Activated T-helper 17 cell treated with anti-CD3 and anti-CD28 coated beads, Interleukin-2, amount 50 U/mL, for 72 hours (primary cell): ENCODE measurements at regions not wholly inside any gene's neighbourhood (a gene's known extent, or its start where the extent isn't known, plus 50 kb on each side); places are given as distances from the start of the nearest gene placed in this dataset.

ENCODE experiments used
- ATAC-seq: fragments of 150-1000 bp; cut with Tn5 transposase; replicated peaks from 2 replicates; pipeline ENCODE4 v1.10.0; 2021; ENCODE audit warnings: mild to moderate bottlenecking, moderate library complexity
- H3K27ac Mint-ChIP-seq: one replicate; pipeline ENCODE4 v1.8.0; 2022; ENCODE audit warnings: mixed read lengths
- H3K27me3 Mint-ChIP-seq: one replicate; pipeline ENCODE4 v1.8.0; 2022; ENCODE audit warnings: mixed read lengths
- H3K36me3 Mint-ChIP-seq: one replicate; pipeline ENCODE4 v1.8.0; 2022; ENCODE audit warnings: low read depth, mild to moderate bottlenecking, mixed read lengths
- H3K4me1 Mint-ChIP-seq: one replicate; pipeline ENCODE4 v1.8.0; 2022; ENCODE audit warnings: mixed read lengths
- H3K4me3 Mint-ChIP-seq: one replicate; pipeline ENCODE4 v1.8.0; 2022; ENCODE audit warnings: mild to moderate bottlenecking, mixed read lengths
- H3K9me3 Mint-ChIP-seq: one replicate; pipeline ENCODE4 v1.8.0; 2022; ENCODE audit warnings: mixed read lengths

DNA sequence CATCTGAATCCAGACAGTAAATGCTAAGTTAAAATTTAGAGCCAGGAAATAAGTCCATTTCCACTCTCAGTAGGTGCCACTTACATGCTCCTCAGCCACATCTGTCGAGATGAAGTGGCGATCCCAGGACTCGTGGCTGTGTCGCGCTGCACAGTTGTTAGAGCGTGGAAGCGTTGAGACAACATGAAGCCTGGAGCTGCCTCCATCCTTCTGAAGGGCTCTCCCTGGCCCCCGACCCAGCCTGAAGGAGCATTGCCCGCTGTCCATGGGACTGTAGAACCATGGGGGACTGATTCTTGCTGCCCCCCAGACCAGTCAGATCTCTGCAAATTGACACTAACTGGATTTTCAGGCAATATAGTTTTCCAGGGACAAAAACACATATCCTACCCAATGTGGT is 58.9 kb downstream of the IRX1 start:
- Mint-ChIP-seq H3K36me3 (no peaks in the 10 kb centered on the region), H3K4me1 (no peaks in the 10 kb centered on the region)

DNA sequence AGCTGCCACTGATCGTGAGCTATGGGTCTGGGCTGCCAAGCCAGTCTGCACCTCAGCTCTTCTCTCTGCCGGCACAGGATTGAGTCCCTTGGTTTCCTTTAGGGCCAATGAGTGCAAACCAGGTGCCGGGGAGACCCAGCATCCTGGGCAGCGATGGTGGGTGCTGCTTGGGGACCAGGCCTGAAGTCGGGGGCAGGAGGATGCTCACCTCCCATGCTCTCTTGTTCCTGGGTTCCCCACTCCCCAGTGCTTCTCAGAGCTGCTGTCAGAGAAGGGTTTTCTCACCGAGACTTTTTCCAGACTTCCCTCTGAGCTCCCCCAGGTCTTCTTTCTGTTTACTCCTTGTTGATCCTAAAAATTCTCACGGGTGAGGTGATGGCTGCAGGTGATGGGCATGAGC is 61.2 kb downstream of the IRX1 start:
- no peaks in the 10 kb centered on the region for H3K4me1 Mint-ChIP-seq
- H3K4me3 Mint-ChIP-seq = no peak overlapping the region
- ATAC-seq = no peak
- H3K36me3 Mint-ChIP-seq = no peaks in the 10 kb centered on the region
- H3K27ac Mint-ChIP-seq = no peak overlapping the region
- no peaks in the 10 kb centered on the region for H3K27me3 Mint-ChIP-seq
- H3K9me3 Mint-ChIP-seq = peaks cover 7% of the 10 kb centered on the region

More for the DNA sequence above, 58.9 kb downstream of the IRX1 start:
- no peak for ATAC-seq
- Mint-ChIP-seq H3K4me3 (no peak overlapping the region), H3K27me3 (no peaks in the 10 kb centered on the region), H3K9me3 (peaks cover 7% of the 10 kb centered on the region), H3K27ac (no peak overlapping the region)

DNA sequence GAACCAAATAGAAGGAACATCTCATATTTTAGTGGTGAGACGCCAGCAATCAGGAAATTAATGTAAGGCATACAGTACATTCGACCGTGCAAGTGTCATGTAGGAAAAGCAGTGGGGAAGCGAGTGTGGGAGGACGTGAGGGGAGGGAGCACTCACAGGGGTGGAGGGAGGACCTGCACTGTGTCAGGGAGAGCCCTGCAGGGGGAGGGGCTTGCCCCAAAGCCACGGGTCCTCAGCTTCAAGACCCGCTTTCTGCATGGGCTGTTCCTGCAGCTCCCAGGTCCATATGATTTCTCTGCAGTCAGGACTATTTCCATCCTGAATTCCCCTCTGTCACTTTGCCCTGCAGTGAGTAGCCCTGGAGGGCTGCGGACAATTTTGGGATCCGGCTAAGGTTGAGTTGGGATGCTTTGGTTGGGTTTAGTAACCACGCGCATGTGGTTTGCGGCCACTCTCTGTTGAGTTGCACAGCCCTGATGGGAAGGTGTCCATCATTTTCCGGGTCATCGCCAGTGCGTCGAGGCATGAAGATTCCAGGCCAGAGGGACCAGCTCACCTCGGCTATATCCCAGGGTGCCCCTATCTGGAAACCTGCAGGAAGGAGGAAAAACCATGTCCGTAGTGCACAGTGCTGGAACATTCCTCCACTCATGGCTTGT is 61.9 kb downstream of the IRX1 start:
- H3K36me3 Mint-ChIP-seq = no peaks in the 10 kb centered on the region
- no peaks in the 10 kb centered on the region for H3K4me1 Mint-ChIP-seq
- no peaks in the 10 kb centered on the region for H3K27me3 Mint-ChIP-seq
- H3K27ac Mint-ChIP-seq = no peak overlapping the region
- H3K4me3 Mint-ChIP-seq = no peak overlapping the region
- no peak for ATAC-seq
- peaks cover 4% of the 10 kb centered on the region for H3K9me3 Mint-ChIP-seq

DNA sequence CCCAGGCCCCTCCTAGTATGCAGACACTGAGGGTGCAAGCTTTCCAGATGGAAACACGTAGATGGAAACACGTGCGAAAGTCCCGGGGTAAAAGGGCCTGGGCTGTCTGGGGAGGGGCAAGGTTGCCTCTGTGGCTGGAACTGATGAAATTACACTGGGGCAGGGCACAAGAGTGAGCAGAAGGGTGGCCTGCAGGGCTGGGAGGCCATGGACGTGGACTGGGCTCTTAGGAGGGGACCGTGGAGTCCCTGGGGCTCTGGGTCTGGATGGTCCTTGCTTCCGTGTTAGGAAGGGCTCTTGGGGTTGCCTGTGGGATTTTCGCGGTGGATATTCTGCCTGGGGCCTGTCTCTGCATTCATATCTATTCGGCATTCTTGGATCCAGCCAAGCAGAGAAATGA is 63.3 kb downstream of the IRX1 start:
- H3K9me3 Mint-ChIP-seq = no peaks in the 10 kb centered on the region
- H3K27me3 Mint-ChIP-seq = no peaks in the 10 kb centered on the region
- H3K27ac Mint-ChIP-seq = no peak overlapping the region
- no peak overlapping the region for H3K4me3 Mint-ChIP-seq
- ATAC-seq = no peak
- no peaks in the 10 kb centered on the region for H3K4me1 Mint-ChIP-seq
- H3K36me3 Mint-ChIP-seq = no peaks in the 10 kb centered on the region

DNA sequence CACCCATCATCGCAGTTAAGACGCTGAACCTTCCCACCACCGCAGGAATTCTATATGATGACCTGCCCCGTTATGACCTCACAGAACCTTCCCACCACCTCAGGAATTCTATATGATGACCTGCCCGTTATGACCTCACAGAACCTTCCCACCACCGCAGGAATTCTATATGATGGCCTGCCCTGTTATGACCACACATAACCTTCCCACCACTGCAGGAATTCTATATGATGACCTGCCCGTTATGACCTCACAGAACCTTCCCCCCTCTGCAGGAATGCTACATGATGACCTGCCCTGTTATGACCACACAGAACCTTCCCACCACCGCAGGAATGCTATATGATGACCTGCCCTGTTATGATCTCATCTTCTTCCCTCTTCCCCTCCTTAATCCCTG is 64.3 kb downstream of the IRX1 start:
- no peak for ATAC-seq
- H3K4me1 Mint-ChIP-seq = no peaks in the 10 kb centered on the region
- H3K27ac Mint-ChIP-seq = no peak overlapping the region
- no peaks in the 10 kb centered on the region for H3K27me3 Mint-ChIP-seq
- H3K9me3 Mint-ChIP-seq = no peaks in the 10 kb centered on the region
- no peak overlapping the region for H3K4me3 Mint-ChIP-seq
- no peaks in the 10 kb centered on the region for H3K36me3 Mint-ChIP-seq

DNA sequence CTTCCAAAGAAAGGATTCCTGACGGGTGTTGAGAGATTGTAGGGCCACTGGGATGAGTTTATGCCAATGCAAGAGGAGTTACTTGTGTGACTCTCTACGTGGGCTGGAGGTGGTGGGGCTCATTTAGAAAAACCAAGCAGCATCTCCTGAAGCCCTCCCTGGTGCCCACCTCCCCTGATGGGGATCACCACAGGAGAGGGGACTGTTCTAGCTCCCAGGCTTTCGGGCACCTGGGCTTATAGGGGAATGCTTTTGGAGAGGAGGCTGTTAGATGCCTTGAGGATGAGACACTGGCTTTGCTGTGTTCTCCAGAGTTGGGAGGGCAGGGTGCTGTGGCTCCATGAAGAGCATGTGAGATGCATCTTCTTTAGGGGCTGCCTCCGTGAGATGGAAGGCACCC is 65.0 kb downstream of the IRX1 start:
- no peaks in the 10 kb centered on the region for H3K36me3 Mint-ChIP-seq
- no peaks in the 10 kb centered on the region for H3K4me1 Mint-ChIP-seq
- ATAC-seq = no peak
- H3K9me3 Mint-ChIP-seq = no peaks in the 10 kb centered on the region
- H3K4me3 Mint-ChIP-seq = no peak overlapping the region
- no peaks in the 10 kb centered on the region for H3K27me3 Mint-ChIP-seq
- no peak overlapping the region for H3K27ac Mint-ChIP-seq

DNA sequence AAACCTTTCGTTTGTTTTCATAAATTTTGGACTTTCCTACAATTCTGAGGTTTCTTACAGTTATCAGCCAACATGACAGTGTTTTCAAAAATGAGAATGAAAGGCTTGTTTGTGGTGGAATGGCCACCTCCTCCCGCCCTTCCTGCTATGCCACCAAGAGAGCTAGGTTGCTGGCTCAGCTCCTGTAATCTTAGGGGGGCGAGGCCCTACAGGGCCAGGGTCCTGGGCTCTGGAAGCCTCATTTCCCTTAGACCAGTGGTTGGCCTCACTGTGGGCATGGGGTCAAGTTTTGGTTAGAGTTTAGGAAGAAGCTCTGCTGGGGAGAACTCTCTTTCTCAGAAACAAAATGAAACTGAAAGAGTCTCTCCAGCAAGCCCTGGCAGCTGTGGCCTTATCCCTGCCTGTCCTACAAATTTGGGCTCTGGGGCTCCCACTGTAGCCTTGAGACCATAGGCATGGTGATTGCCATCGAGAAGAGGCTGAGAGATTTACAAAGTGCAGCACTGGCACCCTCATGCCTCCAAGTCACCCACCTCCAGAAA is 66.2 kb downstream of the IRX1 start:
- H3K36me3 Mint-ChIP-seq = no peaks in the 10 kb centered on the region
- peaks cover 4% of the 10 kb centered on the region for H3K9me3 Mint-ChIP-seq
- H3K4me3 Mint-ChIP-seq = no peak overlapping the region
- ATAC-seq = no peak
- H3K4me1 Mint-ChIP-seq = no peaks in the 10 kb centered on the region
- no peak overlapping the region for H3K27ac Mint-ChIP-seq
- no peaks in the 10 kb centered on the region for H3K27me3 Mint-ChIP-seq

DNA sequence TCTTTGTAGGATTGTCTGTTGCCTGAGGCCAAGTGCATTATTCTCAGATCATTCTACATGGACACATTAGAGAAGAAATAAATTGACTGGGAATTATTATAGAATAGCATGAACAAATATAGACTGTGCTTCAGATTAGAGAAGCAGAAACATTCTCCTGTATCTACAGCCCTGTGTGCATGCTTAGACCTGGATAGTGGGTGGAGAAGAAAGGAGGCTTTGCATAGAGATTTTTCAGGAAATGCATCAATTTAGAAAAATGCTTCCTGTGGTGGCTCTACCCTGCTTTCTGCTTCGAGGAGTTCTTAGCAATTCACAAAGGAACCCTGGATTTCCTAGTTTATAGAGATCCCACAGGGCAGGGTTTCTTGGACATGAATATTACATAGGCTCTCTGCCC is 66.7 kb downstream of the IRX1 start:
- Mint-ChIP-seq H3K36me3 (no peaks in the 10 kb centered on the region), H3K4me1 (no peaks in the 10 kb centered on the region), H3K27me3 (no peaks in the 10 kb centered on the region), H3K27ac (no peak overlapping the region), H3K9me3 (peaks cover 4% of the 10 kb centered on the region), H3K4me3 (no peak overlapping the region)
- ATAC-seq = no peak

DNA sequence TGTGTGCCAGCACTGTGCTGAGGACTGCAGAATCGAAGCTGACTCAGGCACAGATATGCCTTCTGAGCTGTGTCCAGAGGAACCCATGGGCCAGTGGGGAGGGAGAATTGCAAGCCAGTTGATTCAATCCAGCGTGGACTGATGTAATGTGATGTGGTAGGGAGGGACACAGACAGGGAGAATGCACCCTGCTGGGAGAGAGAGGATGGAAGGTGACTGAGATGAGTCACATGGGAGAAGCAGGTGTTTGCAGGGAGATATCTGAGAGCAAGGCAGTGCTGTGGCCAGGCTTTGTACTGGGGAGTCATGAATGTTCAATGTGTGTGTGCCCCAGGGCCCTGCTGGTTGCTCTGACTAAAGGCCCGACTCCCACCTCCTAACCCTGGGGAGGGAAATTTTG is 75.7 kb downstream of the IRX1 start:
- H3K4me3 Mint-ChIP-seq = no peak overlapping the region
- H3K9me3 Mint-ChIP-seq = peaks cover 18% of the 10 kb centered on the region
- no peaks in the 10 kb centered on the region for H3K4me1 Mint-ChIP-seq
- no peaks in the 10 kb centered on the region for H3K36me3 Mint-ChIP-seq
- peaks cover 3% of the 10 kb centered on the region for H3K27me3 Mint-ChIP-seq
- ATAC-seq = no peak
- H3K27ac Mint-ChIP-seq = no peak overlapping the region

DNA sequence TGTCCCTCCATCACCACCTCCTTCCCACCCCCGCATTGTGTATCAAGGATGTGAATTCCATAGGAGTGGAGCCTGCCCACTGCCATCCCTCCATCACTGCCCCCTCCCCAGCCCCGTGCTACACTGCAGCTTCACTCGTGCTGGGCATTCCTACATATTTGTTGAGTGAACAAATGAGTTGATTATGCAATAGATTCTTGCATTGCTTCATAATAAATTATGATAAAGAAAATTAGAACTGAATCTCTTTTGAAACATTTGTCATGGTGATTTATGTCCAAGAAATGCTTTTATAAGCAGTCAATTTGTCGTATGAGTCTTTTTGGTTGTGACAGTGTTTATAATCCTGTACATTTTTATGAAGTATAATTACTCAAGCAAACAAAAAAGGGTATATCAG is 83.2 kb downstream of the IRX1 start:
- no peak for ATAC-seq
- no peaks in the 10 kb centered on the region for H3K36me3 Mint-ChIP-seq
- no peak overlapping the region for H3K27ac Mint-ChIP-seq
- no peak overlapping the region for H3K4me3 Mint-ChIP-seq
- H3K9me3 Mint-ChIP-seq = peaks cover 6% of the 10 kb centered on the region
- H3K27me3 Mint-ChIP-seq = no peaks in the 10 kb centered on the region
- H3K4me1 Mint-ChIP-seq = no peaks in the 10 kb centered on the region

DNA sequence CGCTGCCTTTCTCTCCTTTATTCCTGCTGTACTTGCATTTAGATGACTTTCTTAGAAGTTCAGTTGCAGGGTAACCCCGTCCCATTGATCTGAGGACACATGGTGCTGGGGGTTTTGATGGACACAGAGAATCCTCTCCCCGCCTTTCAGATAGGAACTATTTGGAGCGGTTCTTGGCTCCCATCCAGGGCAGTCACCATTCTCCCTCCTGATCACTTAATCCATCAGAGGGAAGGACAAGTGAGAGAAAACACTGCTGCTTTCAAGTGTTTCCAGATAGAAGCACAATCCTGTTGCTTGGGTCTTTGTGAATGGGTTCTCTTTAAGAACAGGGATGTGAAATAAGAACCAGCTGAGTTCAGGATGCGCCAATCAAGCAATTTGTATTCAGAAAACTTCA is 85.2 kb downstream of the IRX1 start:
- H3K27ac Mint-ChIP-seq = no peak overlapping the region
- no peaks in the 10 kb centered on the region for H3K27me3 Mint-ChIP-seq
- H3K4me3 Mint-ChIP-seq = no peak overlapping the region
- ATAC-seq = no peak
- no peaks in the 10 kb centered on the region for H3K36me3 Mint-ChIP-seq
- peaks cover 4% of the 10 kb centered on the region for H3K9me3 Mint-ChIP-seq
- no peaks in the 10 kb centered on the region for H3K4me1 Mint-ChIP-seq

DNA sequence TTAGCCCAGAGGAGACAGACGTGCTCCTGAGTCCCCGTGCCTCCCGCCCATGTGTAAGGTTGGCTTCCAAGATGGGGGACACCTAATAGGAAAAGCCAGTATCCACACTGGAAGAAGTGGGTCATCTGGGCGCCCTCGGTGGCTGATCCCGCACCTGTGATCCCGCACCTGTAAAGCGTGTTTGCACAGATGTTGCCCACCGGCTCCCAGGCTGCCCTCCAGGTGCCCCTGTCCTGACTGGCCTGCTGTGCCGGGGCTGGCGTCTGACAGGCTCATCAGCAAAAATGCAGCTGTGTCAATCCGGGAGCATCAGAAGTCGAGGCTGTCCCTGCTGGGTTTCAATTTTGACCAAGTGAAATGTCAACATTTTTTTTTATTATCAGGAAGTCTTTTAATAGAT is 88.5 kb downstream of the IRX1 start:
- H3K36me3 Mint-ChIP-seq = no peaks in the 10 kb centered on the region
- H3K9me3 Mint-ChIP-seq = peaks cover 4% of the 10 kb centered on the region
- H3K4me1 Mint-ChIP-seq = no peaks in the 10 kb centered on the region
- no peaks in the 10 kb centered on the region for H3K27me3 Mint-ChIP-seq
- no peak overlapping the region for H3K27ac Mint-ChIP-seq
- H3K4me3 Mint-ChIP-seq = no peak overlapping the region
- ATAC-seq = no peak

DNA sequence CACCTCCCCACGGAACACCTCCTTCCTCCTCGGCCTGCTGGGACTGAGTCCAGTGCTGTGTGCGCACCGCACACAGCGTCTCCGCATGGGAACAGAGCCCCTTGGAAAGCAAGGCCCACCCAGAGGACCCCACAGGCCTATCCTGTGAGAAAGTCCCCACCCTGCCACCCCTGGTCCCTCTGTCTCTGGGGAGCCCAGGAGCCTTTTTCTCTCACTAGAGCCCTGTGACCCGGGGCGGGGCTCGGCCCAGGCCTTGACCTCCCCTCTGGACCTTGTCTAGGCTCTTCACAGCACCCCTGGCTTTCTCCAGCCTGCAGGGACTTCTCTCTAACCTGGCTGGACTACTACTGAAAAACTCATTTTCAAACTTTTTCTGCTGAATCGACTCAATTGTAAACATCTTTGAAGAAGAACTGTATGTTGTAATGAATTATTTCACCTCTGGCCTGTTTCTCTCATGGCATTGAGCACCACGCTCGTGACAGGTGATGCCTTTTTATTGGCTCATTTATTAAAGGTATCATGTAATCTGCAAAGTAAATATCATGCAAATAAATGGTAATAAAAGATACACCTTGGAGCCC is 89.2 kb downstream of the IRX1 start:
- Mint-ChIP-seq H3K27me3 (no peaks in the 10 kb centered on the region), H3K4me3 (no peak overlapping the region), H3K4me1 (no peaks in the 10 kb centered on the region), H3K9me3 (peaks cover 1% of the 10 kb centered on the region), H3K27ac (no peak overlapping the region), H3K36me3 (no peaks in the 10 kb centered on the region)
- no peak for ATAC-seq

DNA sequence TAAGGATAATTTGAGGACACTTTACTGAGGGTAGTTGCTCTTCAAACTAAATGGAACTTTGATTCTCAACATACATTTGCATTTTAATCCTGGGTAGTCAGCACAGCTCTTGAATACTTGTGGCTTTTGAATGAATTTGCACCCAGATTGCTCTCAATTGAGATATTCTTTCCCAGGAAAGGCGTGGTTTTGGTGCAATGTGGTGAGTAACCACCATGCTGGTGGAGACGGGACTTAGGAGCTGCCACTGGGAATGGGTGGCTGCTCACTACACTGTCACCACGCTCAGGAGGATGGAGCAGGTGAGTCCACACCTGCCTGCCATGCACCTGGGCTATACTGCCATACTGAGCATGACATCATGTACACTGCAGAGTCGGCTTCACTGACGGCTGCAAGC is 99.2 kb downstream of the IRX1 start:
- no peak for ATAC-seq
- no peak overlapping the region for H3K27ac Mint-ChIP-seq
- peaks cover 8% of the 10 kb centered on the region for H3K9me3 Mint-ChIP-seq
- no peak overlapping the region for H3K4me3 Mint-ChIP-seq
- H3K4me1 Mint-ChIP-seq = no peaks in the 10 kb centered on the region
- H3K27me3 Mint-ChIP-seq = no peaks in the 10 kb centered on the region
- H3K36me3 Mint-ChIP-seq = no peaks in the 10 kb centered on the region

DNA sequence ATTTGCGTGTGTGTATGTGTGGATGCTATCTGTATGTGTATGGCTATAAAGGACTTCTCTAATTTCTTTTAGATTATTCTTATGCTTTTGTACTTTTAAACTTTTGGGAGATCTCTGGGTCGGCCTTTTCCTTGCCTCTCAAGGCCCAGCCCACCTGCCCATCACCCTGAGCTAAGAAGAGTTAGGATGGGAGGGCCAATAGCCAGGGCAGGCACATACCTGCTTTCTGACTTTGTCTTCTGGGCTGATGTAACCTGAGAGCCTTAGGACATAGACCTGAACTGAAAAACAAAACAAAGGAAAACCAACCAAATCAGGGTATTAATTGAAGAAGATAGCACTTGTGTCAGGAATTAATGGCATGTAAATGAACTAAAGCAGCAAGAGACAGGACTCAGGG is 100.2 kb downstream of the IRX1 start:
- Mint-ChIP-seq H3K27me3 (no peaks in the 10 kb centered on the region), H3K4me1 (no peaks in the 10 kb centered on the region), H3K36me3 (no peaks in the 10 kb centered on the region), H3K27ac (no peak overlapping the region), H3K4me3 (no peak overlapping the region), H3K9me3 (peaks cover 8% of the 10 kb centered on the region)
- ATAC-seq = no peak
